ENCODE measurements at regions not wholly inside any gene's neighbourhood (a gene's known extent, or its start where the extent isn't known, plus 50 kb on each side); places are given as distances from the start of the nearest gene placed in this dataset.
"Not testable (repeated sequence)": the region's sequence is repeated elsewhere in the genome, so short reads cannot be mapped to it uniquely, and the experiment has no call there.

DNA sequence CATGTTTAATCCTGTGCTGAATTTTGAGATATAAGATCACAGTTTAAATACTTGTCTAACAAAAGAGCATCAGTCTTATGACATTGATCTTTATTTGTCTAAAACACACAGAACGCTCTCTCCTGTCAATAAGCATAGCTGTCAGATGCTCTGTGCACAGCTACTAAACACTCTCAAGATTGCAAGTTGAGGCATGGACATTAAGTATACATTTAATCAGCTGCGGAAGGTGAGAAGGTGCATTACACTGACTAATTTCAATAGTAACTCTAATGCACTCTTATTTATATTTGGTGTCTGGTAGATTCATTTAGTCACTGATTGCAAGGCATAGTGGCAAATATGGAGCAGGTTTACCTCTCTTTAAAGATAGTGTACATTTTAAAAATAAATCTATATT lies 580.3 kb upstream of the NRP1 start:
- DNase-seq, result no peak

GRCh38 chr10:33913194-33913593 lies 578.7 kb upstream of the NRP1 start:
- intact Hi-C loops (cut with DNase I), result no loop called here
- DNase-seq, result no peak

More for the DNA sequence above, 580.3 kb upstream of the NRP1 start:
- intact Hi-C loops (cut with DNase I), result no loop called here

DNA sequence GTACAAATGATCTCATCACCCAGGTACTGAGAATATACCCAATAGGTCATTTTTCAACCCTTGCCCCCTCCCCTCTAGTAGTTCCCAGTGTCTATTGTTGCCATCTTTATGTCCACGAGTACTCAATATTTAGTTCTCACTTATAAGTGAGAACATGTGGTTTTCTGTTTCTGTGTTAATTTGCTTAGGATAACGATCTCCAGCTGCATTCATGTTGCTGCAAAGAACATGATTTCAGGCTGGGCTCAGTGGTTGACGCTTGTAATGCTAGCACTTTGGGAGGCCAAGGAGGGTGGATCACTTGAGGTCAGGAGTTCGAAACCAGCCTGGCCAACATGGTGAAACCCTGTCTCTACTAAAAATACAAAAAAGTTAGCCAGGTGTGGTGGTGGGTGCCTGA lies 575.0 kb upstream of the NRP1 start:
- DNase-seq; intact Hi-C loops (cut with DNase I): not testable (repeated sequence)

- intact Hi-C loops (cut with DNase I), result no loop called here
- DNase-seq, result no peak
Measured at GRCh38 chr10:33901166-33901565, 566.7 kb upstream of the NRP1 start.

DNA sequence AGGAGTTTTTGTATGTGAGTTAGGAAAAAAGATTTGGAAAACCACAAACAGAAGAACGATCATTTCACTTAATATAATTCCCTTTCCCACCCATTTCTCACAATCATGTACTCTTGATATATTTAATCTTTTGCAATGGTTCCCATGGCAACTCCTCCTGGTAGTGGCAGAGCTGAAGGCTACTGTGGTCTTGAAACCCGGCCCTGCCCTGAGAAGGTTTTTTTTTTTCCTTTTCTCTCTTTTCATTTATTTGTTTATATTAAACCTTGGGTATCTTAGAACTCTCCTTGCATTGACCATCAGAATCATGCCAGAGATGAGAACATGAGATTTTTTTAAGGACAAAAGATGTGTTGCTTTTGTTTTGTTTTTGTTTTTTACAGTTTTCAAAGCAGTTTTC lies 566.1 kb upstream of the NRP1 start:
- DNase-seq, result no peak
- intact Hi-C loops (cut with DNase I), result no loop called here

- DNase-seq, result no peak
- intact Hi-C loops (cut with DNase I), result no loop called here
Measured at GRCh38 chr10:33899578-33900531, 565.4 kb upstream of the NRP1 start.

DNA sequence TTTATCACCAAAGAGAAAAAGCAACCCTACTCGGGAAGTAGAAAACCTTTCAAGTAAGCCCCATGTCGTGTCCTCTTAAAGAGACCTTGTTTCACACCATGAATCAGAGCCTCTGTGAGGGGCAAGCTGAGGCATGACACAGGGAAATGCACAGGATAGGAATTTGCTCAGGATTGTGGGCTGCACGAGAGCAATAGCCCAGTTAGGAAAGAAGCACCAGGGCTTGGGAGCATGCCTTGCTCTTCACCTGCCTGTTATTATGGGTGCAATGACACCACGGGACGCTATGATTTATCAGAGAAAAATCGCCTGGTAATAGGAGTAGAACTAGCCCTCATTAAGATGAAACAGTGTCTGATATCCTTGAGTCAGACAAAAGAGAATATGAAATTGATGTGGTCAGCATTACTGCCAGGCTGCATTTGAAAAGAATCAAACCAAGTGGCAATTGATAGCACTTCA lies 562.9 kb upstream of the NRP1 start:
- no peak for DNase-seq
- intact Hi-C loops (cut with DNase I), result no loop called here

- intact Hi-C loops (cut with DNase I), result no loop called here
- no peak for DNase-seq
Measured at GRCh38 chr10:33893506-33893905, 559.0 kb upstream of the NRP1 start.

DNA sequence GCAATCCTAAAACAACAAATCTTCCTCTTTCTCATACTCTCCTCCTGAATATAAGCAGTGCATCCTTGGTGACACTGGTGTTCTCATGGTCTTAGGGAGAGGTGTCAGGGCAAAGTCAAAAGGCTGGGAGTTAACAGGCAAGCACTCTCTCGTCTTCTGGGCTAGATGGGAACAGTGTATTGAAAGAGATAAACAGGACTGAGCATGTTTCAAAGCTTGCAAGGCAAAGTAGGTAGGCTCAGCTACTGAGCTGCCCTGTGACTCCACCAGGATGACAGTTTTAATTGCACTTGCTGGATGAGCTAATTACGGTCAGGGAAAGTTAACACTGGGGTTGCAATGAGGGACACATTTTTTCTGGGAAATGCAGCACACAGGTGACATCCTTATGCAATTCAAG lies 554.9 kb upstream of the NRP1 start:
- no peak for DNase-seq
- intact Hi-C loops (cut with DNase I), result no loop called here

- intact Hi-C loops (cut with DNase I), result no loop called here
- DNase-seq, result no peak
Measured at GRCh38 chr10:33887188-33887587, 552.7 kb upstream of the NRP1 start.

DNA sequence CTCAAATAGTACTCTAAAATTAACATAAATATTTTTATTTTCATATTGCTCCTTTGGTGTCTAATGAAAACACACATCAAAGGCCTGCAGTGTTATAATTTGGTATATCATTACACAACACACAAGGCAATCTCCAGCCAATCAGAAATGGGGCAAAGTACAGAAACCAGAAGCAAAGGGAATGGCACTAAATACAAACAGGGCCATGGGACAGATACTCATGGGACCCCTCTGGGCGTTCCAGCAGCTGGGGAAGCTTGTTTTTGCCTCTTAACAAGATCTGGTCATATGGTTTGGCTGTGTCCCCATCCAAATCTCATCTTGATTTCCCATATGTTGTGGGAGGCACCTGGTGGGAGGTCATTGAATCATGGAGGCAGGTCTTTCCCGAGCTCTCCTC lies 551.8 kb upstream of the NRP1 start:
- DNase-seq, result no peak
- intact Hi-C loops (cut with DNase I), result no loop called here

- intact Hi-C loops (cut with DNase I), result no loop called here
- no peak for DNase-seq
Measured at GRCh38 chr10:33884604-33885003, 550.1 kb upstream of the NRP1 start.

- no peak for DNase-seq
- intact Hi-C loops (cut with DNase I), result no loop called here
Measured at GRCh38 chr10:33883881-33884280, 549.4 kb upstream of the NRP1 start.

GRCh38 chr10:33882996-33883395 lies 548.5 kb upstream of the NRP1 start:
- DNase-seq, result no peak
- intact Hi-C loops (cut with DNase I), result no loop called here

DNA sequence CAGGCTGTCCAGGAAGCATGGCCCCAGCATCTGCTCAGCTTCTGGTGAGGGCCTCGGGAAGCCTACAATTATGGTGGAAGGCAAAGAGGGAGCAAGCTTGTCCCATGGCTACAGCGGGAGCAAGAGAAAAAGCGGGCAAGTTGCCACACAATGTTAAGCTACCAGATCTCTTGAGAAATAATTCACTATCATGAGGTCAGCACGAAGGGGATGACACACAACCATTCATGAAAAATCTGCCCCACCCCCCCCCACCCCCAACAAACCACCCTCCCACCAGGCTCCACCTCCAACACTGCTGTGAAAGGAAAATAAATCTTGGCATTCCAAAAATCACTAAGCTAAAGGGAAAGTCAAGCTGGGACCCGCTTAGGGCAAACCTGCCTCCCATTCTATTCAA lies 545.8 kb upstream of the NRP1 start:
- intact Hi-C loops (cut with DNase I), result no loop called here
- no peak for DNase-seq

DNA sequence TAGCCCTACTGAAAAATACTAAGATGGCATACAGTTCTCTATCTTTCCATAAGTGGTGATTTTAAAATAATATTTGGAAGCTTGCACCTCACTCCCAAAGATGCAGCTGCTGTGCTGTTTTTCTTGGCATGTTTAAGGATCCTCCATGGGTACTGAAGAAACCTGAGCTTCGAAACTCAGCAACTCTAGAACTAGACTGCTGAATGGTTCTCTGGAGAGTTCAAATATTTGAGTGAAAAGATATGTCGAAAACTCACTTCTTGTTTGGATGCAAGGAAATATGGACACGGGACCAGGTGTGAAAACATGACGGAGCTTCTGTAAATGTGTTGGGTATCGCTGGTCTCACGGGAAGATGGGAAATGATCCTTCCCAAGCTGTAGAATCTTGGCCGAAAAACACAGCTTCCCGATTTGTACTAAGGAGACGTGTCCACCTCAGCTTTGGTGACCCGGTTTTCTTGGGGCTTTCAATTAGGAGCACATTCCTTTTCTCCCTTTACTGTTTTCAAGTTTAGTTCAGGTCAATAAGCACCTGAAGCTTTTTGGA lies 543.8 kb upstream of the NRP1 start:
- intact Hi-C loops (cut with DNase I), result no loop called here
- no peak for DNase-seq

DNA sequence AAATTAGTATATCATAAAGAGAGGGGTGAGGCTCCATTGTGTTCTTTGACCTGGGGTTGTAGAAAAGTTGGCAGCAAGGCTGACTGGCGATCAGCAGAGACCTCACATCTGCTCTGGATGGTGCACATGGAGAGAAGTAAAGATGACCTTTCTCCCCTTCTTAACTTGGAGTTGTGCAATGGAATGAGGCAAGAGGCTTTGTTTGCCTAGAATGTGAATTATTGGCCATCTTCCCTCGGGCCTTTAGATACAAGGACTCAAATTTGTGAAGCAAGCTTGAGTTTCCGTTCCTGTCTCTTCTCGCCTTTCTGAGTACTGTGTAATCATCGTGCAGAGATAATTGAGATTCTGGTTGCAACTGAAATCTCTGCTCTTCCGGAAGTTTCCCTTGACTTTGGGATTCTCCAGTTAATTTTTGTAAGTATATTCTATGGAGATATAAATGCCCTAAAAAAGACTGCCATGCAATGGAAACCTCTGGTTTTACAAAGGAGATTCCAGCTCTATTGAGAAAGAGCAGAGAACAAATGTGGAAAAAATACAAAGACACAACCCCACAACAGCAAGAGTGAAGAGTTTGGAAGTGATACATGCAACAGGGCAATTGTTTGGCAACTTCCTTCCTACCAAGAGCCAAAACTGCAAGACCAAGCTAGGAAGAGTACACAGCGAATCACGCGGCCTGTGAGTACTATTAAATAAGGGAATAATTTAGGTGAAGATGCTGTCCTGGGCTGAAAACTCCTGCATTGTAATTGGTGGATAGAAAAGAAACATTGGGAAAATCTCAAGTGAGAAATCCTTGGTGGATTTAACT lies 542.3 kb upstream of the NRP1 start:
- intact Hi-C loops (cut with DNase I), result no loop called here
- DNase-seq, result no peak

GRCh38 chr10:33875924-33876583 lies 541.6 kb upstream of the NRP1 start:
- intact Hi-C loops (cut with DNase I), result no loop called here
- DNase-seq, result no peak

GRCh38 chr10:33871061-33871956 lies 536.8 kb upstream of the NRP1 start:
- no peak for DNase-seq
- intact Hi-C loops (cut with DNase I), result no loop called here

- DNase-seq, result no peak
Measured at GRCh38 chr10:33869481-33869880, 535.0 kb upstream of the NRP1 start.

More at GRCh38 chr10:33869481-33869880, 535.0 kb upstream of the NRP1 start:
- intact Hi-C loops (cut with DNase I), result no loop called here
